ENCODE measurements at regions not wholly inside any gene's neighbourhood (a gene's known extent, or its start where the extent isn't known, plus 50 kb on each side); places are given as distances from the start of the nearest gene placed in this dataset.
A peak's percentile ranks its signal among the peaks of the same experiment; 100 is the strongest.
"Not testable (repeated sequence)": the region's sequence is repeated elsewhere in the genome, so short reads cannot be mapped to it uniquely, and the experiment has no call there.

DNA sequence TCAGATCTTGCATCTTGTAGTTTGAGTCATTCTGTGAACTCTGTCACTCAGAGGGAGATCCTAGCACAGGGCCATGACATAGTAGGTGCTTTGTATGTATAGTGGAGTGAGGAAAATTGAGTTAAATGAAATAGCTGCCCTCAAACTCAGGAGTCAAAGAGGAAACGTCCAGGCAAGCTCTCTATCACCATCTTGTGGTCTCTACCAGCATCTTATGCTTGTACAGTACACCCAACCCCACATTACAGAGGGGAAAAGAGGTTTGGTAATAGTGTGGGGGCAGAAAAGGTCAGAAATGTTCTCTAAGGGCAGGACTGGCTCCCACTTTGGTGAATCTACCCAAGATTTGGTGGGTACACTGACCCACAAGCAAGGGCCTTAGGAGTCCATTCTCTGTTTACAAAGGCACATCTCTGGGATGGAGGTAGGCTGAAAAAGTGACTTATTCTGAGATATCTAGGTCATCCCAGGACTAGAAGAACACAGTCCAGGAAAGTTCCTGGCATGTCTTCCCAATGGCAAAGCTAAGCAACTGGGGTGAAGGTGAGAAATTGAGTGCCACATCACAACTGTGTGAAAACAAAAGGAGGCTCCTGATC, 131.8 kb downstream of the OR13H1 start:
- ChIA-PET POLR2A (no interaction called here), CTCF (interaction anchor here (0.7 to 1.8 kb wide), 8 partner anchors 14 to 759 kb away, joined by 3 to 11 read pairs (median 5); no protein-coding TSS in a partner anchor), RAD21 (ENCODE audit: low non-redundant PET in 1 of 2, low total read pairs in 2 of 2, uncharacterized antibody in 2 of 2, unreplicated experiment in 2 of 2) (no interaction called here)
- no peak overlapping the region for H3K9ac ChIP-seq (ENCODE audit: low read length)
- no peak overlapping the region for H3K4me3 ChIP-seq (replicated peaks in 1 of 2; ENCODE audit: low read depth in 1 of 2, low read length in 2 of 2)
- no peaks in the 10 kb centered on the region for H3K79me2 ChIP-seq (ENCODE audit: insufficient read depth, low read length)
- H3K4me2 ChIP-seq (ENCODE audit: low read length): no peak overlapping the region
- DNase-seq (ENCODE audit: low read depth, low spot score) (peak; percentile 7), ATAC-seq (peak; percentile 79)
- H3K36me3 ChIP-seq (ENCODE audit: control insufficient read depth in 1 of 2, insufficient read depth in 2 of 2, low read length in 2 of 2): no peaks in the 10 kb centered on the region
- intact Hi-C loops (cut with micrococcal nuclease): loop anchor here (10.0 kb wide), 1 partner anchor 611 kb away; no protein-coding TSS in a partner anchor
- TF ChIP-seq POLR2A (IDR thresholded peaks at IDR 0.05; ENCODE audit: borderline replicate concordance, extremely low read depth, insufficient read depth, insufficient read length) (no peak), RAD21 (IDR thresholded peaks at IDR 0.05; ENCODE audit: low read depth) (peak; percentile 55)
- TF ChIP-seq, protein P1, sequence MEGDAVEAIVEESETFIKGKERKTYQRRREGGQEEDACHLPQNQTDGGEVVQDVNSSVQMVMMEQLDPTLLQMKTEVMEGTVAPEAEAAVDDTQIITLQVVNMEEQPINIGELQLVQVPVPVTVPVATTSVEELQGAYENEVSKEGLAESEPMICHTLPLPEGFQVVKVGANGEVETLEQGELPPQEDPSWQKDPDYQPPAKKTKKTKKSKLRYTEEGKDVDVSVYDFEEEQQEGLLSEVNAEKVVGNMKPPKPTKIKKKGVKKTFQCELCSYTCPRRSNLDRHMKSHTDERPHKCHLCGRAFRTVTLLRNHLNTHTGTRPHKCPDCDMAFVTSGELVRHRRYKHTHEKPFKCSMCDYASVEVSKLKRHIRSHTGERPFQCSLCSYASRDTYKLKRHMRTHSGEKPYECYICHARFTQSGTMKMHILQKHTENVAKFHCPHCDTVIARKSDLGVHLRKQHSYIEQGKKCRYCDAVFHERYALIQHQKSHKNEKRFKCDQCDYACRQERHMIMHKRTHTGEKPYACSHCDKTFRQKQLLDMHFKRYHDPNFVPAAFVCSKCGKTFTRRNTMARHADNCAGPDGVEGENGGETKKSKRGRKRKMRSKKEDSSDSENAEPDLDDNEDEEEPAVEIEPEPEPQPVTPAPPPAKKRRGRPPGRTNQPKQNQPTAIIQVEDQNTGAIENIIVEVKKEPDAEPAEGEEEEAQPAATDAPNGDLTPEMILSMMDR (IDR thresholded peaks at IDR 0.05 in 2 of 3, conservative IDR thresholded peaks at IDR 0.05 in 1 of 3; ENCODE audit: borderline replicate concordance in 1 of 3, insufficient read depth in 1 of 3, low read depth in 2 of 3, low read length in 2 of 3): peak; percentile 36 to 63 (median 58); a peak in 5 of 6 replicates
- no peaks in the 10 kb centered on the region for H3K9me3 ChIP-seq (ENCODE audit: control insufficient read depth in 1 of 2, insufficient read depth in 1 of 2, low read depth in 1 of 2, low read length in 2 of 2)
- no peak overlapping the region for H2AFZ ChIP-seq (ENCODE audit: low read depth, low read length, poor library complexity, severe bottlenecking)
- no peaks in the 10 kb centered on the region for H3K27me3 ChIP-seq (ENCODE audit: insufficient read depth, low read length)
- H4K20me1 ChIP-seq (ENCODE audit: insufficient read depth): no peaks in the 10 kb centered on the region
- no TSS peak for BruUV-seq (replicated peaks)
- no peaks in the 10 kb centered on the region for H3K4me1 ChIP-seq (ENCODE audit: control insufficient read depth in 1 of 2, insufficient read depth in 2 of 2, low read length in 2 of 2)
- no peak overlapping the region for H3K27ac ChIP-seq (ENCODE audit: low read depth, low read length)
- no peaks in the 10 kb centered on the region for H3K9me2 ChIP-seq (ENCODE audit: insufficient read depth)

DNA sequence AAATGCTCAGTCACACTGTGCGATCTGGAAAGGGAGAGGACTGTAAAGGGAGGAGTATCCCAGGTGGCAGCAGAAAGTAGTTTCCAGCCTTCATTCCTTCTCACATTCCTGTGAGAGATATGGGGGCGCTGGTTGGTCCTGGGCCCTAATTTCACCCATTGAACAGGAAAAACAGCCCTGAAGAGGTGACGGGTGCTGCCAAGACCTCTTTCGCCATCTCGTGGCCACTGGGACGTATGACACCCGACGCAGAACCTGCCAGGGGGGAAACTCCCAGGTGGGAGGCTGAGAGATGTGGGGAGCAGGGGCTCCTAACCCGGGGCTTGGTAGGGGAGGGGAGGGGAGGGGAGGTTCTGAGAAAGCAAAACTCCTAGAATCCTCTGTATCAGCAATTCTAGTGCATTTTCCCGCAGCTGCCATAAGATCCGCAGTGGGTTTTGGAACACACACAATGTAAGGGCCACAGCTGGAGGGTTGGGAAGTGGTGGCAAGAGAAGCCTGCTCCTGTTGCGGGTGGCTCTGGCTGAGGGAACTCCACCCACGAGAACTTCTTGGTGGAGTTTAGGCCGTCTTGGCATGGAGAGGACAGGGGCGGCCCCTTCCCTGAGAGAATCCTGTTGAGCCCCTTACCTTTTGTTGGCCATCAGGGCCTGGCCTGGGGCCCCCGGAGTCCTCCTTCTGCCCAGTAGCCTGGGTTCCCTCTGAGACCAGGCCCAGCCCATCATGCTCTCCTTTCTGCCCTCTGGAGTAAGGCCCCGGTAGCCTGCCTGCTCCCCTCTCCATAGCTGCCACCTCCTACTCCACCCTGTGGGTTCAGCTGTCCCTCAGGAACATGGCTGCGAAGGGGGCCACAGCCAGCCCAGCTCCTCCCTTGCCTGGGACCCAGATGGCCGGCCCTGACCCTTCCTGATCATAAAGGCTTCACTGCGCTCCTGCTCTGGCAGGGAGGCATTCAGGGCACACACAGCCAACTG, 134.1 kb downstream of the OR13H1 start:
- Histone ChIP-seq H4K20me1 (ENCODE audit: insufficient read depth) (no peaks in the 10 kb centered on the region), H3K4me2 (ENCODE audit: low read length) (no peak overlapping the region), H3K27me3 (ENCODE audit: insufficient read depth, low read length) (no peaks in the 10 kb centered on the region), H3K4me1 (ENCODE audit: control insufficient read depth in 1 of 2, insufficient read depth in 2 of 2, low read length in 2 of 2) (no peaks in the 10 kb centered on the region), H3K9ac (ENCODE audit: low read length) (no peak overlapping the region), H3K36me3 (ENCODE audit: control insufficient read depth in 1 of 2, insufficient read depth in 2 of 2, low read length in 2 of 2) (no peaks in the 10 kb centered on the region), H3K79me2 (ENCODE audit: insufficient read depth, low read length) (no peaks in the 10 kb centered on the region), H3K27ac (ENCODE audit: low read depth, low read length) (no peak overlapping the region), H3K4me3 (replicated peaks in 1 of 2; ENCODE audit: low read depth in 1 of 2, low read length in 2 of 2) (no peak overlapping the region), H2AFZ (ENCODE audit: low read depth, low read length, poor library complexity, severe bottlenecking) (no peak overlapping the region), H3K9me3 (ENCODE audit: control insufficient read depth in 1 of 2, insufficient read depth in 1 of 2, low read depth in 1 of 2, low read length in 2 of 2) (no peaks in the 10 kb centered on the region), H3K9me2 (ENCODE audit: insufficient read depth) (no peaks in the 10 kb centered on the region)
- CTCF ChIA-PET: interaction anchor here (1.0 to 1.4 kb wide), 4 partner anchors 609 to 704 kb away, joined by 5 to 7 read pairs (median 6); no protein-coding TSS in a partner anchor
- POLR2A ChIA-PET: no interaction called here
- peak; percentile 83 for ATAC-seq
- TF ChIP-seq, protein P2, sequence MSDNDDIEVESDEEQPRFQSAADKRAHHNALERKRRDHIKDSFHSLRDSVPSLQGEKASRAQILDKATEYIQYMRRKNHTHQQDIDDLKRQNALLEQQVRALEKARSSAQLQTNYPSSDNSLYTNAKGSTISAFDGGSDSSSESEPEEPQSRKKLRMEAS (IDR thresholded peaks at IDR 0.05): no peak
- TF ChIP-seq, protein P1 (IDR thresholded peaks at IDR 0.05 in 2 of 3, conservative IDR thresholded peaks at IDR 0.05 in 1 of 3; ENCODE audit: borderline replicate concordance in 1 of 3, insufficient read depth in 1 of 3, low read depth in 2 of 3, low read length in 2 of 3): peak; percentile 47 to 70 (median 61); a peak in 5 of 6 replicates
- peak; percentile 67 for TF ChIP-seq RAD21 (IDR thresholded peaks at IDR 0.05; ENCODE audit: low read depth)
- intact Hi-C loops (cut with micrococcal nuclease): loop anchor here (1.0 to 10.0 kb wide), 2 partner anchors 613 to 702 kb away; no protein-coding TSS in a partner anchor
- RAD21 ChIA-PET (ENCODE audit: low non-redundant PET in 1 of 2, low total read pairs in 2 of 2, uncharacterized antibody in 2 of 2, unreplicated experiment in 2 of 2): no interaction called here
- peak; percentile 18 for DNase-seq (ENCODE audit: low read depth, low spot score)
- BruUV-seq (replicated peaks): no TSS peak

DNA sequence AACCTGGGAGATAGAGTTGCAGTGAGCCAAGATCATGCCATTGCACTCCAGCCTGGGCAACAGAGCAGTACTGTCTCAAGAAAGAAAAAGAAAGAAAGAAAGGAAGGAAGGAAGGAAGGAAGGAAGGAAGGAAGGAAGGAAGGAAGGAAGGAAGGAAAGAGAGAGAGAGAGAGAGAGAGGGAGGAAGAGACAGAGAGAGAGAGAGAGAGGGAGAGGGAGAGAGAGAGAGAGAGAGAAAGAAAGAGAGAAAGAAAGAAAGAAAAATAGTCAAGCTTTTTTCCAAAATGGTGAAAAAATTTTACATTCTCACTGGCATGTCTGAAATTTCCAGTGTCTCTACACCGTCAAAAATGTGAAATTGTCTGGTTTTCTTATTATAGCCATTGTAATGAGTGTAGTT, 138.9 kb downstream of the OR13H1 start:
- H3K9ac ChIP-seq (ENCODE audit: low read length); H3K9me2 ChIP-seq (ENCODE audit: insufficient read depth); H3K27me3 ChIP-seq (ENCODE audit: insufficient read depth, low read length); H3K4me1 ChIP-seq (ENCODE audit: control insufficient read depth in 1 of 2, insufficient read depth in 2 of 2, low read length in 2 of 2); H3K79me2 ChIP-seq (ENCODE audit: insufficient read depth, low read length); H3K27ac ChIP-seq (ENCODE audit: low read depth, low read length); RAD21 ChIA-PET (ENCODE audit: low non-redundant PET in 1 of 2, low total read pairs in 2 of 2, uncharacterized antibody in 2 of 2, unreplicated experiment in 2 of 2); H3K4me3 ChIP-seq (replicated peaks in 1 of 2; ENCODE audit: low read depth in 1 of 2, low read length in 2 of 2); DNase-seq (ENCODE audit: low read depth, low spot score); POLR2A ChIA-PET; BruUV-seq (replicated peaks); H3K36me3 ChIP-seq (ENCODE audit: control insufficient read depth in 1 of 2, insufficient read depth in 2 of 2, low read length in 2 of 2); H4K20me1 ChIP-seq (ENCODE audit: insufficient read depth); H3K9me3 ChIP-seq (ENCODE audit: control insufficient read depth in 1 of 2, insufficient read depth in 1 of 2, low read depth in 1 of 2, low read length in 2 of 2); H3K4me2 ChIP-seq (ENCODE audit: low read length); intact Hi-C loops (cut with micrococcal nuclease); H2AFZ ChIP-seq (ENCODE audit: low read depth, low read length, poor library complexity, severe bottlenecking); ATAC-seq; CTCF ChIA-PET: not testable (repeated sequence)
